ENCODE measurements at regions not wholly inside any gene's neighbourhood (a gene's known extent, or its start where the extent isn't known, plus 50 kb on each side); places are given as distances from the start of the nearest gene placed in this dataset.
"Not testable (repeated sequence)": the region's sequence is repeated elsewhere in the genome, so short reads cannot be mapped to it uniquely, and the experiment has no call there.

DNA sequence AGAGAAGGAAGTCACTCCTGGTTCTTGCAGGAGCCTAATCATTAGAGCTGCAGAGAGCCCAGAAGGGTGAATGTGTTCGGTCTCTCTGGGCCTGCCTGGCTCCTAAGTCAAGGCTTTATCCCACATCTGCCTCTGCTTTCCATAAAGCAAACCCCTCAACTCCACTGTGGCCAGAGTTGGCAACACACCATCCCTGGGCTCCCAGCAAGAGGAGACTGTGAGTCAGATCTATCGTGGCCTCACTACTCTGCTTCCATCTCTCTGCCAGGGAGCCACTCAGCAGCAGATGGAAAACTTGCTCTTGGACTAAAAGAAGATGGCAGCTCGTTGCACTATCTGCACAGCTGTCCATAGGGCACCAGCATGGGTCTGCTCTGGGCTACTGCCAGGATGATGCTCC, 348.2 kb downstream of the FBXW7 start:
- 97% methylated on average over 3 of the region's 3 CpGs for WGBS (ENCODE audit: insufficient coverage)
- Histone ChIP-seq H3K36me3 (ENCODE audit: control insufficient read depth in 4 of 4, insufficient read depth in 4 of 4, low read length in 3 of 4) (no peaks in the 10 kb centered on the region), H3K4me1 (ENCODE audit: control extremely low read depth in 1 of 4, control insufficient read depth in 4 of 4, insufficient read depth in 4 of 4, low read length in 3 of 4) (peaks cover 5 to 30% (median 11%) of the 10 kb centered on the region in 4 experiments), H3K27me3 (replicated peaks in 2 of 5; ENCODE audit: control insufficient read depth in 4 of 5, insufficient read depth in 5 of 5, low read length in 4 of 5) (no peaks in the 10 kb centered on the region), H3K9me3 (ENCODE audit: control extremely low read depth in 1 of 5, control insufficient read depth in 4 of 5, insufficient read depth in 2 of 5, low read depth in 1 of 5, low read length in 4 of 5) (peaks cover 0 to 6% (median 0%) of the 10 kb centered on the region in 5 experiments), H3K4me3 (ENCODE audit: control insufficient read depth in 1 of 7, extremely low read depth in 1 of 7, insufficient read depth in 4 of 7, low read depth in 2 of 7, low read length in 6 of 7) (no peak overlapping the region), H3K27ac (ENCODE audit: insufficient read depth in 1 of 2, low read depth in 1 of 2, low read length in 2 of 2, poor library complexity in 1 of 2, severe bottlenecking in 2 of 2) (no peak overlapping the region)
- no peak for DNase-seq
- ChIA-PET CTCF (no interaction called here), POLR2A (no interaction called here)

DNA sequence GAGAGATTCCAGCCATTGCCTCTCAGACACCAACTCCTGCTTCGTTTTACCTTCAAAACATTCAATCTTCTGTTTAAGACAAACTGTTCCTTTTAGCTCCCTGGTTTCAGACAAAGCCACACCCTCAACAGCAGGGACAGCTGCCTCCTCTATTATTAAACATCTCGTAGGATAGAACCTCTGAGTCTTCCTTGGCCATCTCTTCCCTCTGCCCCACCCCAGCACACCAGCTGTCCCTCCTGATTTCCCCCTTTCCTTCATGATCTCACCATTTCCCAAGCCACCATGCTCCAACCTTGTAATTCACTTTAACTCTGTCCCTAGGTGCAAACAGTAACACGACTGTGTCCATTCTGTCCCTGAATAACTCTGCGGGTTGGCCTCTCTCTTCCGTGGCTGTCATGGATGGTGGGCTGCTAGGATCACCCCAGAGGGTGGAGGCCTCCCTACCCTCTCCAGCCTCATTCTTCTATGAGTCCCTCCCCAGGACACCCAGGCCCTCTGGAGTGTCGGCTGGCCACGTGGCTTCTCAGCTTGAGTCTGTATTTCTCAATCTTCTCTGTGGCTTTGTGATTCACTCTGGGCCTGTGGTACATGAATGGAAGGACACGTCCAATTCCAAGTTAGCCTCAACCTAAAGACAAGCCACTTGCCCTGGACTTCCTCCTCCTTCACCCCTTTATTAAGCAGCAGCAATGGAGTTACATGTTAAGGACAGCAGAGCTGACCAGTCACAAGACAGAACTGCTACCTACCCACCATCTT, 349.9 kb downstream of the FBXW7 start:
- WGBS (ENCODE audit: insufficient coverage): 79% methylated on average over 5 of the region's 8 CpGs
- no peak overlapping the region for H3K4me3 ChIP-seq (ENCODE audit: control insufficient read depth in 1 of 7, extremely low read depth in 1 of 7, insufficient read depth in 4 of 7, low read depth in 2 of 7, low read length in 6 of 7)
- H3K4me1 ChIP-seq (ENCODE audit: control extremely low read depth in 1 of 4, control insufficient read depth in 4 of 4, insufficient read depth in 4 of 4, low read length in 3 of 4): peaks cover 5 to 30% (median 11%) of the 10 kb centered on the region in 4 experiments
- H3K27ac ChIP-seq (ENCODE audit: insufficient read depth in 1 of 2, low read depth in 1 of 2, low read length in 2 of 2, poor library complexity in 1 of 2, severe bottlenecking in 2 of 2): no peak overlapping the region
- CTCF ChIA-PET: no interaction called here
- DNase-seq: no peak
- H3K27me3 ChIP-seq (replicated peaks in 2 of 5; ENCODE audit: control insufficient read depth in 4 of 5, insufficient read depth in 5 of 5, low read length in 4 of 5): no peaks in the 10 kb centered on the region
- no peaks in the 10 kb centered on the region for H3K36me3 ChIP-seq (ENCODE audit: control insufficient read depth in 4 of 4, insufficient read depth in 4 of 4, low read length in 3 of 4)
- H3K9me3 ChIP-seq (ENCODE audit: control extremely low read depth in 1 of 5, control insufficient read depth in 4 of 5, insufficient read depth in 2 of 5, low read depth in 1 of 5, low read length in 4 of 5): peaks cover 0 to 6% (median 0%) of the 10 kb centered on the region in 5 experiments
- POLR2A ChIA-PET: no interaction called here

DNA sequence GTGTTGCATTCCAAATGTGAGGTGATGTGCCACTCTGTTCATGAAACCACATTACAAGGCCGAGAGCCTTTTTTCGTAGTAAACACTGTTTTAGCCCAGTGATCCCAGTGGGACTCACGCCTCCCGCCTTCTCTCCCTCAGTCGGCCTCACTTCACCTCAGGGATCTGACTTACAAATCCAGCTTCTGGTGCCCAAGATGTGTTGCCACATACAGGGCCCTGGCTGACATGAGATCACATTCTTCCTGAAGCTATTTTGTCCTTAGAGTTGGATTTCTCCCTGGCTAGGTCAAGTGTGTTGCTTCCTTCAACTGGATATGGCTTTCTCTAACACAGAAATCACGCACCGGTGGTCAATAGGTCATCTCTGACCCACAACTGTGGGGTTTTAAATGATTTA, 354.7 kb downstream of the FBXW7 start:
- H3K9me3 ChIP-seq (ENCODE audit: control extremely low read depth in 1 of 5, control insufficient read depth in 4 of 5, insufficient read depth in 2 of 5, low read depth in 1 of 5, low read length in 4 of 5): peaks cover 0 to 6% (median 0%) of the 10 kb centered on the region in 5 experiments
- ChIA-PET CTCF (no interaction called here), POLR2A (no interaction called here)
- no peaks in the 10 kb centered on the region for H3K36me3 ChIP-seq (ENCODE audit: control insufficient read depth in 4 of 4, insufficient read depth in 4 of 4, low read length in 3 of 4)
- H3K27me3 ChIP-seq (replicated peaks in 2 of 5; ENCODE audit: control insufficient read depth in 4 of 5, insufficient read depth in 5 of 5, low read length in 4 of 5): no peaks in the 10 kb centered on the region
- H3K27ac ChIP-seq (ENCODE audit: insufficient read depth in 1 of 2, low read depth in 1 of 2, low read length in 2 of 2, poor library complexity in 1 of 2, severe bottlenecking in 2 of 2): no peak overlapping the region
- peaks cover 0 to 10% (median 3%) of the 10 kb centered on the region in 4 experiments for H3K4me1 ChIP-seq (ENCODE audit: control extremely low read depth in 1 of 4, control insufficient read depth in 4 of 4, insufficient read depth in 4 of 4, low read length in 3 of 4)
- 97% methylated on average over 5 of the region's 7 CpGs for WGBS (ENCODE audit: insufficient coverage)
- no peak overlapping the region for H3K4me3 ChIP-seq (ENCODE audit: control insufficient read depth in 1 of 7, extremely low read depth in 1 of 7, insufficient read depth in 4 of 7, low read depth in 2 of 7, low read length in 6 of 7)
- no peak for DNase-seq

DNA sequence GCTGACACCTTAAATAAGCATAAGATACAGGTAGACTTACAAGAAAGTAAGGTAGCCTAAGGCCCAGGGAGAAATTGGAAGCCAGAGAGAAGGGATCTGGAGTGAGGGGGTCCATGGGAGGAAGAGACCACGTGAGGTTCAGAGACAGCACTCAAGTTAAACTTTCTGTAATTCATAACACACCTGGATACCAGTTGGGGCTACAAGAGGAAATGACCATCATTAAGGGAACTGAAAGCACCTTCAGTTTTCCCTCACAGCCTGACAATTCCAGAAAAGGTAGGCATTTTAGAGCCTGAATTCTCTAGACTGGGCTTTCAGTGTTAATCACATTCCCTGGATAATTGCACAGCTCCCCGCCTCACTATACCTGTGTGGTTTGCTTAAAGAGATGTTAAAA, 355.5 kb downstream of the FBXW7 start:
- Histone ChIP-seq H3K4me1 (ENCODE audit: control extremely low read depth in 1 of 4, control insufficient read depth in 4 of 4, insufficient read depth in 4 of 4, low read length in 3 of 4) (peaks cover 0 to 4% (median 1%) of the 10 kb centered on the region in 4 experiments), H3K36me3 (ENCODE audit: control insufficient read depth in 4 of 4, insufficient read depth in 4 of 4, low read length in 3 of 4) (no peaks in the 10 kb centered on the region), H3K27ac (ENCODE audit: insufficient read depth in 1 of 2, low read depth in 1 of 2, low read length in 2 of 2, poor library complexity in 1 of 2, severe bottlenecking in 2 of 2) (no peak overlapping the region), H3K9me3 (ENCODE audit: control extremely low read depth in 1 of 5, control insufficient read depth in 4 of 5, insufficient read depth in 2 of 5, low read depth in 1 of 5, low read length in 4 of 5) (peaks cover 0 to 6% (median 0%) of the 10 kb centered on the region in 5 experiments), H3K27me3 (replicated peaks in 2 of 5; ENCODE audit: control insufficient read depth in 4 of 5, insufficient read depth in 5 of 5, low read length in 4 of 5) (no peaks in the 10 kb centered on the region), H3K4me3 (ENCODE audit: control insufficient read depth in 1 of 7, extremely low read depth in 1 of 7, insufficient read depth in 4 of 7, low read depth in 2 of 7, low read length in 6 of 7) (no peak overlapping the region)
- no peak for DNase-seq
- WGBS (ENCODE audit: insufficient coverage): 100% methylated on average over 1 of the region's 2 CpGs
- POLR2A ChIA-PET: no interaction called here
- CTCF ChIA-PET: no interaction called here

DNA sequence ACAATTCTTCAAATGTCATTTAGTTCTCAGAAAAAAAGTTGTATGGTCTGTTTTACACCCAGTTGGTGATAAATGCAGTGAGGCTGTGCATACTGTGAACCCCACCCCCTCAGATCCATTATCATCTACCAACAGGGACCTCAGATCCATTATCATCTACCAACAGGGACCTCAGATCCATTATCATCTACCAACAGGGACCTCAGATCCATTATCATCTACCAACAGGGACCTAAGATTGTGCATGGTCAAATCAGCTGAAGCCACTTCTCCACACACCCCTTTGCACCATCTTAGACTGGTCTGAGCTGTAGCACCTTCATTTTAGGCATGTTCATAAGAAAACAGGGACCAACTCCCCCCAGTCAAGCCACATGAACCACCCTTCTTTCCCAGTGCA, 358.4 kb downstream of the FBXW7 start:
- POLR2A ChIA-PET, CTCF ChIA-PET: not testable (repeated sequence)

DNA sequence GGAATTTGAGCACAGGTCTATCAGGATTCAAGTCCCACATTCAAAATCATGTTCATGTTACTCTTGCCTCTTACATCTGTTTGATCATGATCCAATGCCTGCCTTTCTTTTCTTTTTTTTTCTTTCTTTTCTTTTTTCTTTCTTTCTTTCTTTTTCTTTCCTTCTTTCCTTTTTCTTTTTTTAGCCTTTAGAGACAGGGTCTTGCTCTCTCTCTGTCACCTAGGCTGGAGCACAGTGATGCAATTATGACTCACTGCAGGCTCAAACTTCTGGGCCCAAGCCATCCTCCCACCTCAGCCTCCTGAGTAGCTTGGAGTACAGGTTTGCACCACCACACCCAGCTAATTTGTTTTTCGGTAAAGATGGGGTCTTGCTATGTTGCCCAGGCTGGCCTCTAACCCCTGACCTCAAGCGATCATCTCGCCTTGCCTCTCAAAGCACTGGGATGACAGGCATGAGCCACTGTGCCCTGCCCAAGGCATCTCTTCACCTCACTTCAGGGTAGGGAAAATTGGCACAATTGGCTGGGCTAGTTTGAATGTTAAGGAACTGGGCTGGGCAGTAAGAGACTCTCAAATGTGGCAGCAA, 359.2 kb downstream of the FBXW7 start:
- no peak overlapping the region for H3K4me3 ChIP-seq (ENCODE audit: control insufficient read depth in 1 of 7, extremely low read depth in 1 of 7, insufficient read depth in 4 of 7, low read depth in 2 of 7, low read length in 6 of 7)
- no peaks in the 10 kb centered on the region for H3K9me3 ChIP-seq (ENCODE audit: control extremely low read depth in 1 of 5, control insufficient read depth in 4 of 5, insufficient read depth in 2 of 5, low read depth in 1 of 5, low read length in 4 of 5)
- H3K27me3 ChIP-seq (replicated peaks in 2 of 5; ENCODE audit: control insufficient read depth in 4 of 5, insufficient read depth in 5 of 5, low read length in 4 of 5): peaks cover 0 to 3% (median 0%) of the 10 kb centered on the region in 5 experiments
- H3K4me1 ChIP-seq (ENCODE audit: control extremely low read depth in 1 of 4, control insufficient read depth in 4 of 4, insufficient read depth in 4 of 4, low read length in 3 of 4): no peaks in the 10 kb centered on the region
- H3K36me3 ChIP-seq (ENCODE audit: control insufficient read depth in 4 of 4, insufficient read depth in 4 of 4, low read length in 3 of 4): no peaks in the 10 kb centered on the region
- POLR2A ChIA-PET: no interaction called here
- no peak for DNase-seq
- CTCF ChIA-PET: interaction anchor here (1.1 kb wide), 1 partner anchor 41 kb away, joined by 3 read pairs; no protein-coding TSS in a partner anchor
- 63% methylated on average over 3 of the region's 3 CpGs for WGBS (ENCODE audit: insufficient coverage)
- H3K27ac ChIP-seq (ENCODE audit: insufficient read depth in 1 of 2, low read depth in 1 of 2, low read length in 2 of 2, poor library complexity in 1 of 2, severe bottlenecking in 2 of 2): no peak overlapping the region

More for the DNA sequence above, 358.4 kb downstream of the FBXW7 start:
- not testable (repeated sequence) for H3K4me1 ChIP-seq (ENCODE audit: control extremely low read depth in 1 of 4, control insufficient read depth in 4 of 4, insufficient read depth in 4 of 4, low read length in 3 of 4); H3K27ac ChIP-seq (ENCODE audit: insufficient read depth in 1 of 2, low read depth in 1 of 2, low read length in 2 of 2, poor library complexity in 1 of 2, severe bottlenecking in 2 of 2); H3K27me3 ChIP-seq (replicated peaks in 2 of 5; ENCODE audit: control insufficient read depth in 4 of 5, insufficient read depth in 5 of 5, low read length in 4 of 5); H3K9me3 ChIP-seq (ENCODE audit: control extremely low read depth in 1 of 5, control insufficient read depth in 4 of 5, insufficient read depth in 2 of 5, low read depth in 1 of 5, low read length in 4 of 5); H3K4me3 ChIP-seq (ENCODE audit: control insufficient read depth in 1 of 7, extremely low read depth in 1 of 7, insufficient read depth in 4 of 7, low read depth in 2 of 7, low read length in 6 of 7); H3K36me3 ChIP-seq (ENCODE audit: control insufficient read depth in 4 of 4, insufficient read depth in 4 of 4, low read length in 3 of 4)
- peak in 1 of 3 donors; percentile 16 for DNase-seq

DNA sequence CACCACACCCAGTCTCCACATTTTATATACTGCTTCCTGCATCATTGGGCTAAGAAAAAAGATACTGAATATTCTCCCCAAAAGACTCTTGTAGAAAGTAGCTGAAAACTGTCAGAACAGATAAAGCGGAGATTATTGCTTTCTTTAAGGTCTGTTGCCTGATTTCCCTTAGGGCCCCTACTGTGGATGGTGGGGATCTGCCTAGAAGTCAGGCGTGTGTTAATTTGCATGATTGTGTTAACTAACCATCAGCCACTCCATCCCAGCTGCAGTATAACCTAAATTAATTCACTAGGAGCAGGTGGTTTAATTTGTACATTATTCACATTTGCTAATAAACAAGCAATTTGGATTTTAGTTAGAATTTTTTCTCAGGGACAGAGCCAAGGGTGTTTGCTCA, 360.3 kb downstream of the FBXW7 start:
- no peak for DNase-seq
- Histone ChIP-seq H3K36me3 (ENCODE audit: control insufficient read depth in 4 of 4, insufficient read depth in 4 of 4, low read length in 3 of 4) (no peaks in the 10 kb centered on the region), H3K27ac (ENCODE audit: insufficient read depth in 1 of 2, low read depth in 1 of 2, low read length in 2 of 2, poor library complexity in 1 of 2, severe bottlenecking in 2 of 2) (no peak overlapping the region), H3K27me3 (replicated peaks in 2 of 5; ENCODE audit: control insufficient read depth in 4 of 5, insufficient read depth in 5 of 5, low read length in 4 of 5) (peaks cover 0 to 3% (median 0%) of the 10 kb centered on the region in 5 experiments), H3K4me1 (ENCODE audit: control extremely low read depth in 1 of 4, control insufficient read depth in 4 of 4, insufficient read depth in 4 of 4, low read length in 3 of 4) (no peaks in the 10 kb centered on the region), H3K9me3 (ENCODE audit: control extremely low read depth in 1 of 5, control insufficient read depth in 4 of 5, insufficient read depth in 2 of 5, low read depth in 1 of 5, low read length in 4 of 5) (no peaks in the 10 kb centered on the region), H3K4me3 (ENCODE audit: control insufficient read depth in 1 of 7, extremely low read depth in 1 of 7, insufficient read depth in 4 of 7, low read depth in 2 of 7, low read length in 6 of 7) (no peak overlapping the region)
- POLR2A ChIA-PET: no interaction called here
- CTCF ChIA-PET: interaction anchor here (1.1 kb wide), 1 partner anchor 40 kb away, joined by 3 read pairs; no protein-coding TSS in a partner anchor
- 100% methylated on average over 1 of the region's 2 CpGs for WGBS (ENCODE audit: insufficient coverage)
